Osteoblast (primary cell): ENCODE measurements at regions not wholly inside any gene's neighbourhood (a gene's known extent, or its start where the extent isn't known, plus 50 kb on each side); places are given as distances from the start of the nearest gene placed in this dataset.

Experiments used
- DNase-seq: peaks from one replicate; pipeline ENCODE4 v3.0.0; 2011; ENCODE audit warnings: low spot score, mixed read lengths; ENCODE audit not compliant: insufficient read length; ENCODE audit errors: missing footprints
- H2AFZ ChIP-seq: 2 replicates; pipeline ENCODE4 v1.6.0; 2011; ENCODE audit warnings: mild to moderate bottlenecking, low read length
- H3K27ac ChIP-seq: 2 replicates; pipeline ENCODE4 v1.5.1; 2011; ENCODE audit warnings: mild to moderate bottlenecking, low read depth, low read length, moderate library complexity
- H3K27me3 ChIP-seq: 2 replicates; pipeline ENCODE4 v1.6.0; 2012; ENCODE audit warnings: mild to moderate bottlenecking, control low read depth, inconsistent platforms, low read length, moderate library complexity; ENCODE audit not compliant: insufficient read depth
- H3K36me3 ChIP-seq: 2 replicates; pipeline ENCODE4 v1.5.1; 2011; ENCODE audit warnings: mild to moderate bottlenecking, low read length, control low read depth, moderate library complexity; ENCODE audit not compliant: insufficient read depth
- H3K4me1 ChIP-seq: 2 replicates; pipeline ENCODE4 v1.5.1; 2011; ENCODE audit warnings: mild to moderate bottlenecking, low read length, control low read depth, moderate library complexity; ENCODE audit not compliant: insufficient read depth
- H3K4me2 ChIP-seq: 2 replicates; pipeline ENCODE4 v1.6.0; 2011; ENCODE audit warnings: mild to moderate bottlenecking, low read length; ENCODE audit not compliant: insufficient read depth
- H3K4me3 ChIP-seq: fragments of 200-600 bp; sonication (generic); 3 replicates; pipeline ENCODE4 v1.5.1; 2012; ENCODE audit warnings: mild to moderate bottlenecking, low read length, inconsistent platforms; ENCODE audit not compliant: insufficient read depth
- H3K79me2 ChIP-seq: 2 replicates; pipeline ENCODE4 v1.6.0; 2012; ENCODE audit warnings: mild to moderate bottlenecking, low read length, control low read depth, inconsistent platforms; ENCODE audit not compliant: insufficient read depth
- H3K9me3 ChIP-seq: 2 replicates; pipeline ENCODE4 v1.5.1; 2011; ENCODE audit warnings: low read depth, low read length, control low read depth
- H4K20me1 ChIP-seq: 2 replicates; pipeline ENCODE4 v1.6.0; 2012; ENCODE audit warnings: mild to moderate bottlenecking, low read length, control low read depth; ENCODE audit not compliant: insufficient read depth
- TF ChIP-seq, protein P1 (sequence below): IDR thresholded peaks from 2 replicates; pipeline ENCODE4 v1.5.1; 2011; ENCODE audit warnings: mild to moderate bottlenecking, low read depth, low read length, moderate library complexity; ENCODE audit errors: extremely low read depth

DNA sequence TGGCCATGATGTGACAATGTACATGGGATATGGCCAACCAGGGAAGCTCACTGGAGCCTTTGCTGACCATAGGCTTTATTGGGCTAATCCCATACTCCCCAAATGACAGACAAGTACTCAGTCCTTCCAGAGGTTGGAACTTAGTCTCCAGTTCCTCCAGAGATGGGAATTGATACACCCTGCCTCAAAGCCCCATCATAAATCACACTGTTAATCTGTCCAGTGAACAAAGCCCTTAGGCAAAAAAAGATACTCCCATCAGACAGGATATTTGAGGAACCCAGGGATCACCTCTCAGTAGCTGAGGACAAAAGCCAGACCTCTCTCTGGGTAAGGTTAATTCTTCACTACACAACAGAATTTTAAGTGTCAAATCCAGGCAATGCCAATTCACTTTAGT, 247.5 kb upstream of the CDH20 start:
- TF ChIP-seq, protein P1, sequence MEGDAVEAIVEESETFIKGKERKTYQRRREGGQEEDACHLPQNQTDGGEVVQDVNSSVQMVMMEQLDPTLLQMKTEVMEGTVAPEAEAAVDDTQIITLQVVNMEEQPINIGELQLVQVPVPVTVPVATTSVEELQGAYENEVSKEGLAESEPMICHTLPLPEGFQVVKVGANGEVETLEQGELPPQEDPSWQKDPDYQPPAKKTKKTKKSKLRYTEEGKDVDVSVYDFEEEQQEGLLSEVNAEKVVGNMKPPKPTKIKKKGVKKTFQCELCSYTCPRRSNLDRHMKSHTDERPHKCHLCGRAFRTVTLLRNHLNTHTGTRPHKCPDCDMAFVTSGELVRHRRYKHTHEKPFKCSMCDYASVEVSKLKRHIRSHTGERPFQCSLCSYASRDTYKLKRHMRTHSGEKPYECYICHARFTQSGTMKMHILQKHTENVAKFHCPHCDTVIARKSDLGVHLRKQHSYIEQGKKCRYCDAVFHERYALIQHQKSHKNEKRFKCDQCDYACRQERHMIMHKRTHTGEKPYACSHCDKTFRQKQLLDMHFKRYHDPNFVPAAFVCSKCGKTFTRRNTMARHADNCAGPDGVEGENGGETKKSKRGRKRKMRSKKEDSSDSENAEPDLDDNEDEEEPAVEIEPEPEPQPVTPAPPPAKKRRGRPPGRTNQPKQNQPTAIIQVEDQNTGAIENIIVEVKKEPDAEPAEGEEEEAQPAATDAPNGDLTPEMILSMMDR: no peak
- H3K9me3 ChIP-seq: no peaks in the 10 kb centered on the region

GRCh38 chr18:61086657-61087056, 246.6 kb upstream of the CDH20 start:
- no peaks in the 10 kb centered on the region for H3K79me2 ChIP-seq
- no peak overlapping the region for H3K27ac ChIP-seq
- no peak overlapping the region for H3K4me3 ChIP-seq
- no peak overlapping the region for H2AFZ ChIP-seq
- no peaks in the 10 kb centered on the region for H3K36me3 ChIP-seq
- no peaks in the 10 kb centered on the region for H3K9me3 ChIP-seq
- DNase-seq: no peak
- H4K20me1 ChIP-seq: no peaks in the 10 kb centered on the region
- H3K27me3 ChIP-seq: no peaks in the 10 kb centered on the region
- no peaks in the 10 kb centered on the region for H3K4me1 ChIP-seq
- no peak overlapping the region for H3K4me2 ChIP-seq
- TF ChIP-seq, protein P1: no peak

More for the DNA sequence above, 247.5 kb upstream of the CDH20 start:
- Histone ChIP-seq H3K27ac (no peak overlapping the region), H2AFZ (no peak overlapping the region), H3K4me1 (no peaks in the 10 kb centered on the region), H3K36me3 (no peaks in the 10 kb centered on the region), H3K4me3 (no peak overlapping the region), H4K20me1 (no peaks in the 10 kb centered on the region), H3K79me2 (no peaks in the 10 kb centered on the region), H3K27me3 (no peaks in the 10 kb centered on the region), H3K4me2 (no peak overlapping the region)
- DNase-seq: no peak

DNA sequence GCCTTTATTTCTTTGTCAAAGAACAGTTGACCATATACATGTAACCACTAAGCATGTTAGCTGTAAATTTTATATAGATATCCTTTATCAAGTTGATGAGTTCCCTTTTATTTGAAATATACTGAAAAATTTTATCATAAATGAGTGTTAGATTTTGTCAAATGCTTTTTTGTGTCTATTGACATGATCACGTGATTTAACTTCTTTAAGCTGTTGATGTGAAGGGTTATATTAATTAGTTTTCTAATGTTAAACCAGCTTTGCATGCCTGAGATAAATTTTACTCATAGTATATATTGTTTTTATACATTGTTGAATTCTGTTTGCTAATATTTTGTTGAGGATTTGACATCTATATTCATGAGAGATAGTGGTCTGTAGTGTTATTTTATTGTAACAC, 241.9 kb upstream of the CDH20 start:
- Histone ChIP-seq H3K4me2 (no peak overlapping the region), H3K4me3 (no peak overlapping the region), H3K27me3 (no peaks in the 10 kb centered on the region), H4K20me1 (no peaks in the 10 kb centered on the region), H3K9me3 (no peaks in the 10 kb centered on the region), H3K79me2 (no peaks in the 10 kb centered on the region), H3K27ac (no peak overlapping the region), H3K36me3 (no peaks in the 10 kb centered on the region), H2AFZ (no peak overlapping the region), H3K4me1 (no peaks in the 10 kb centered on the region)
- DNase-seq: no peak
- TF ChIP-seq, protein P1: no peak

DNA sequence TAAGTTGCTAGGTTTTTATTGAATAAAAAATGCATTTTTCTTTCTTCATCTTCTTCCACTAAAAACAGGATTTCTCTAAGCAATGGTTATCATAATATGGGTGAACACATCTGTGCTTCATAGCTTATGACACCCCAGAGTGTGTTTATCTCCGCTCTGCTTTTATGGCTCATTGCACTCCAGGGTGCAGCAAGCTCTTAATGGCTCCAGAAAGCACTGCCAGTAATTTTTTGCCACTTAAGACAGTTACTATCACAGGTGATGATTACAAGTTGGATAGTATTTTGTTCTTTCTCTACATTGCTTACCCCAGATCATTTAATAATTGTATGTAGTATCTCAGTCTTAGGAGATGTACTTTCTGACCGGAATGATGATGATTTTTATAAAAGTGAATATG, 239.3 kb upstream of the CDH20 start:
- H3K4me1 ChIP-seq: no peaks in the 10 kb centered on the region

More for the DNA sequence above, 239.3 kb upstream of the CDH20 start:
- Histone ChIP-seq H3K36me3 (no peaks in the 10 kb centered on the region), H3K4me2 (no peak overlapping the region), H3K27me3 (no peaks in the 10 kb centered on the region), H3K79me2 (no peaks in the 10 kb centered on the region), H3K27ac (no peak overlapping the region), H3K9me3 (no peaks in the 10 kb centered on the region), H4K20me1 (no peaks in the 10 kb centered on the region), H3K4me3 (no peak overlapping the region), H2AFZ (no peak overlapping the region)
- no peak for DNase-seq
- TF ChIP-seq, protein P1: no peak
